ENCODE measurements at regions not wholly inside any gene's neighbourhood (a gene's known extent, or its start where the extent isn't known, plus 50 kb on each side); places are given as distances from the start of the nearest gene placed in this dataset.

- no peak for DNase-seq
These were observed 1540.6 kb upstream of the GBE1 start for GRCh38 chr3:83302091-83302490.

DNA sequence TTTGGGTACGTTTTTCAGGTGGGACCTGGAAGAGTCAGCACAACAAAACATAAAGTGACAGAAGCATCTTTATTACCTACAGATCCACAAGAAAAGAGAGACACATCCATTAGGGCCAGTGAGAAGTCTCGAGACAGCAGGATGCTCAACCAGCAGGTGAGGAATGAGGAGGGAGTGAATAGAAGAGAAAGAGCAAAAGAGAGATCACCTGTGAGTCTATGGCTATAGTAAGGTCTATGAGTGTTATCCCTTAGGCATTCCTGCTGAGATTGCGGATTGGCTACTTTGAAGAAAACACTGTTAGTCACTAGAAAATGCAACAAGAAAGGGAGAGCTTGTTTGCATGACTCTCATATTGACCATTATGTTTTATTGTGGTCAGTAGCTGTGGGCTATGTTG, 1556.2 kb upstream of the GBE1 start:
- DNase-seq = no peak

DNA sequence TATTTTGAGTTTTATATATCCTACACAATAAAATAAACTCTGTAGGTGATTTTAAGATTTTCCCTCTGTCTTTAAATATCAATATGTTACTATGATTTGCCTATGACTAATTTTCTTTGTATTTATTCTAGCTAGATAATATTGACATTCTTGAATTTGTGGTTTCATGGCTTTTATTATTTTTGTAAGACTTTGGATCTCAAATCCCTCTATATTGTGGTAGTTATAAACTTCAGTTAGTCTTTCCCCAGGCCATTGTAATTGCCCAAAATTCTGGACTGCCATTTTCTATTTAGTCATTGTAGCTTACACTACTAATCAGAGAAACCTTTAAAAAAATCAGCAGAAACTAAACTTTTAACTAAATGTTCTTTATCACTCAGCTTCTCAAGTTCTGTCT, 1559.3 kb upstream of the GBE1 start:
- DNase-seq = no peak

DNA sequence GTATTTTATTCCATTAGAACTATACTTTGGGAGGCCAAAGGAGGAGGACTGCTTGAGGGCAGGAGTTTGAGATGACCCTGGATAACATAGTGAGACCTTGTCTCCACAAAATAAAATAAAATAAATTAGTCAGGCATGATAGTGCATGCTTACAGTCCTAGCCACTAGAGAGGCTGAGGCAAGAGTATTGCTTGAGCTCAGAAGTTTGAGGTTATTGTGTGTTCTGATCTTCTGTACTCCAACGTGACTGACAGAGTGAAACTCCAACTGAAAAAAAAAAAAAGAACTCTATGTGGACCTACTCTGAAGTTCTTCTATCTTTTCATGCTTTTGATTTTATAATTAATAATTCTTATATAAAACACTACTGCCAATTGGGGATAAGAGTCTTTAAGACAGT, 1560.0 kb upstream of the GBE1 start:
- no peak for DNase-seq

DNA sequence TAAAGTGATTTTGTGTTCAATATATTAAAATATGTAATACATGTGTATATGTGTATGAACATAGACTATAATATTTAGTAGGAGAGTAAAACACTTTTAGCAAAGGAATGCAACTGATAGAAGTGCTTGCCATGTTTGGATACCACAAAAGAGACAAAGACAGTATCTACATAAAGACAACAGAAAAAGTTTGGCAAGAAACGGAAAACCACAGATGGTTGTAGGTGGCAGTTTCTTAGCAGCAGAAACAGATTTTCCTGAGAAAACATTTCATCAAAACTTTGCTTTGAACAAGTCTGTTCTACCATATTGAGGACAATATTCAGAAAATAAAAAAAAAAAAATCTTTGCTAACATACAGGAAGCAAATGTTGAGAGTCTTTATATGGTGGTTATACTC, 1560.4 kb upstream of the GBE1 start:
- no peak for DNase-seq

DNA sequence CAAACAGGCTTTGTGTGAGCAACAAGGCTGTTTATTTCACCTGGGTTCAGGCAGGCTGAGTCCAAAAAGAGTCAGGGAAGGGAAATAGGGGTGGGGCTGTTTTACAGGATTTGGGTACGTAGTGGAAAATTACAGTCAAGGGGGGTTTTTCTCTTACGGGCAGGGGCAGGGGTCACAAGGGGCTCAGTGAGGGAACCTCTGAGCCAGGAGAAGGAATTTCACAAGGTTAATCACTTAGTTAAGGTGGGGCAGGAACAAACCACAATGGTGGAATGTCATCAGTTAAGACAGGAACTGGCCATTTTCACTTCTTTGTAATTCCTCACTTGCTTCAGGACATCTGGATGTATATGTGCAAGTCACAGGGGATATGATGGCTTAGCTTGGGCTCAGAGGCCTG, 1592.8 kb upstream of the GBE1 start:
- no peak for DNase-seq

DNA sequence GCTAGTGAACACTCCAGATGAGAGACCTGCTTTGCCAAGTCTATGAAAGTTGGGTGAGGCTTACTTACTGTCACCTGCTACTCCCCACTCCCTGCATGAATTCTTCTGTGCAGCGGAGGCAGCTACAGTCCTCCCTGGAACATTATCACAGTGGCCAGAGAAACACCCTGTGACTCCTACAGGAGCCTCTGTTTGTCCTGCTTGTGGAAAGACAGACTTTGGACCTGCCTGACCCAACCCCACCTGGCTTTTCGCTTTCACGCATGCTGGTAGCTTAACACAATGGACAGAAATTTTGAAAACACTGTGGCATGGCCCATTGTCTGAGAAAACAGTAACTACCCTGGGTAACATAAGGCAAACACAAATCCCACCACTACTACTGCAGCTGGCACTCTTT, 1565.5 kb upstream of the CADM2 start:
- no peak for DNase-seq

DNA sequence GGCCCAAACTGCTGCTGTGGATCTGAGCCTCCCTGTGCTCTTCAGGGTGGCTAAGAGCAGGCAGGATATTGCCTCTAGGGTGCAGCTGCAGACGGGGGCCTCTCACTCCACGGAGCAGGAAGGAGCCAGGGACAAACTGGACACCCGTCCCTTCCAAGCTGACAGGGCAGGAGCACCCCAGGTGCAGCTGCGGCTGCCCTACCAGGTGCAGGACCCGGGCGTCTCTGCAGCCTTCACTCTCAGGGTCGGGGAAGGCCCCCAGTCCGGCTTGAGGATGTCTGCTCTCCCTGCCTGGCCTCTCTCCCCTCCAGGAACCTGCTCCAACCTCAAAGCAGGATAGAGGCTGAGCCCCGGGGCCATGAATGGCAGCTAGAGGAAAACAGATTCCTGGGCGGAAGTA, 1554.9 kb upstream of the CADM2 start:
- DNase-seq = no peak

DNA sequence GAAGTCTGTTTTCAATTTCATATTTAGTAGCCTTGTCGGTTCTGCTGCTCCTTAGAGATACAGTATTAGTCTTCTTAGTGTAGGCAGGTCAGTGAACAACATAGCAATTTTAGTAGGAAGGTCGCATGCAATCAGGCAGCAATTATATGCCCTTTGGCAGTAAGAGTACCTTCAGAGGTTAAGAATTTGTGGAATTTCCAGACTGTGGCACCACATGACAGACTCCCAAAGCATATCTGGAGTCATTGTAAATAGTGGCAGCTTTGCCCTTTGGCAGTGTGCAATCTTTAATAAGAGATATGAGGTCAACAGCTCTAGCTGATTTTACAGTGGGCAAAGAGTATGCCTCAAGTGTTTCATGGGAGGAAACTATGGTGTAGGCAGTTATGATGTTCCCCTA, 1532.5 kb upstream of the CADM2 start:
- DNase-seq = no peak

DNA sequence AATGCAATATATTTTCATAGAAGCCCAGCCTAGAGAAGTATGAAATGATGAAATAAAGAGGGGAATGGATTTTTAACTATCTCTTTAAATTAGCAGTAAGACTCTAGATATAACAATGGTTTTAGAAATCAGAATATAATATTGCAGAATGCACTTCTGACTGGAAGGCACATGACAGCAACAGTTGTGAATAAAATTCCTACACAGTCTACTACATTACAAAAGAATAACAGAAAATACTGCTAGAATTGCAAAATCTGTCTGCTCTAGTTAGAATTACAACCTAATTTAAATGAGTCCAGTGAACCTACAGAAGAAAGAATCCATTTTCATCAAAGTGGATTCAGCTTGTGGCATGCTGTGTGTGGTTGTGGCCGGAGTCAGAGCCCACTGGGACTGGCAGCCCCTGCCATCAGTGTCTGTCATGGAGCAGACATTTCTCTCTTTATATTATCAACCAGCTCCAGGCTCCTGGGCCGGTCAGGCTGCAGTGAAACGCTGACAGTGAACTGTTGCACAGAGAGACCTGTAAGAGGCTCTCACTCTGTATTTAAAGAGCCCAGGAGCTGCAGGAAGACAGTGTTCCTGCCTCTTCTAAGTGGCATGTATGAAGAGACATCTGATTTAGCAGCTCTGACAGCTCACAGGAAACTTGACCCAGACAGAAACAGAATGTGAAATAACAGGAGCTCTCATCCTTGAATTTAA, 1523.8 kb upstream of the CADM2 start:
- no peak for DNase-seq

DNA sequence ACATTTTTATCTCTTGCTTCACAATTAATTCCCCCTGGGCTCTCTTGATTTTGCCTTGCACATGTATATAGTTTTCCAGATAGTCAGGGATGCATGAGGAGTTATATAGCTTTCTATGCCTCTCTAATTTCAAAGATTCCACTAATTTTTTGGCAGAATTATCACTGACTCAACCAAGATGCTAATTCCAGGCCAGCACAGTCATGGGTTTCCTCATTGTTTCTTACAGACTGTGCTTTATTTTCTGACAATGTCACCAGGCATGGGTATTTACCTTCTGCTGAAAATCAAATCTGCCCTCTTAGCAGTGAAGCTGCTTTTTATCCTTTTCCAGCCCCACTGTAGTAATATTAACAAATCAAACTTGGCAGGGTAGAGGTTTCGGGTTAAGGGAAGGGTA, 1520.6 kb upstream of the CADM2 start:
- DNase-seq = no peak

DNA sequence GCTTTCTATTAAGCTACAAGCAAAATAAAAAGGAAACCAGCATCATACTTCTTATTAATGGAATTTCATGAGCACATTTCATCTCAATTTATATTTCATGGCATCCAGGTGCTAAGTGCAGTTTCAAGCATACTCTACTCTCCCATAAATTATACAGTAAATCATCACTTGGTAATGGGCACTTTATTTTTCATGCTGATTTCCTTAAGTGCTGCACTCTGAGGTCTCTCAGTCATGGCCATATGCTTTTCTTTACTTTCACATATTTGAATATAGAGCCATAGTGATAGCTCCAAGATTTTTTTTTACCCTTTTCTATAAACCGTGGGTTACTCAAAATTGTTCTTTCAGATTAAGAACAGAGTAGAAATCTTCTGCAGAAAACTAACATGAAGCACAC, 1505.7 kb upstream of the CADM2 start:
- no peak for DNase-seq

DNA sequence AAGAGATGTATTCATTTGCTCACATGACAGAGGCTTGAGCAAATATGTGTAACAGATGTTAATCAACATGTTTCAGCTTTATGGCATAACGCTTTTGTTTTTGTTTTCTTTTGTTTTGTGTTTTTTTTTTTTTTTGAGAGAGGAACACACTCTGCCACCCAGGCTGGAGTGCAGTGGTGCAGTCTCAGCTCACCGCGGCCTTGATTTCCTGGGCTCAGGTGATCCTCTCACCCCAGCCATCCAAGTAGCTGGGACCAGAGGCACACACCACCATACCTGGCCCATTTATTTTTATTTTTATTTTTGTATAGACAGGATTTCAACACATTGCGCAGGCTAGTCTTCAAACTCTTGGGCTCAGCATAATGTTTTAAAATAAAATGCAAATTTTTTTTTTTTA, 1504.4 kb upstream of the CADM2 start:
- no peak for DNase-seq

DNA sequence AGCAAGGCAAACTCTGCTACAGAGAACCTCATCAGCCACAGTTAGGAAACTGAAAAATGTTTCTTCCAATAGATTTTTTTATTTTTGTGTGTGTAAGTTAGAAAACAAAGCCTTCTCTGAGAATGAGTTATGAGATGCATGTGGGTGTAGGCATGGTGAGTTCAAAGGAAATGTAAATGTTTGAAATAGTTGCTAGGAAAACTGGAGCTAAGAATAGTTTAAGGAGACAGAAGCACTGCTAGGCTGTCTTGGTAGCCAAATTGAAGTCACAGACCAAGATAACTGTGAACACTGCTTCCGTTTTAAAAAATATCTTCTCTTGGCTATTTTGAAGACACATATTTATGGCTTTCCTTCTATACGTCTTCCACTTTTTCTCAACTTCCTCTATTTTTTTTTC, 1501.2 kb upstream of the CADM2 start:
- DNase-seq = no peak

DNA sequence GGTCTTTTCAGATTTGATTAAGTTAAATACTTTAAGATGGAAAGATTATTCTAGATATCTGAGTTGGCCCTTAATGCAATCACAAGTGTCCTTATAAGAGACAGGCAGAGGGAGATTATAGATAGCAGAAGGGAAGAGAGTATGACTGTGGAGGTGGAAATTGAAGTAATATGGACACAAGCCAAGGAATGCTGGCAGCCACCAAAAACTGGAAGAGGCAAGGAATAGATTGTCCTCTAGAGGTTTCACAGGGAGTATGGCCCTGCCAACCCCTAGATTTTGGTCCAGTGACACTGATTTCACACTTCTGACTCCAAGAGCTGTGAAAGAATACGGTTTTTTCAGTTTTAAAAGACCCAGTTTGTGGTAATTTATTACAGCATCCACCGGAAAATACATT, 1498.7 kb upstream of the CADM2 start:
- DNase-seq = no peak

- DNase-seq = no peak
These were observed 1497.4 kb upstream of the CADM2 start for GRCh38 chr3:83461411-83461810.

GRCh38 chr3:83477563-83477962, 1481.2 kb upstream of the CADM2 start:
- no peak for DNase-seq

DNA sequence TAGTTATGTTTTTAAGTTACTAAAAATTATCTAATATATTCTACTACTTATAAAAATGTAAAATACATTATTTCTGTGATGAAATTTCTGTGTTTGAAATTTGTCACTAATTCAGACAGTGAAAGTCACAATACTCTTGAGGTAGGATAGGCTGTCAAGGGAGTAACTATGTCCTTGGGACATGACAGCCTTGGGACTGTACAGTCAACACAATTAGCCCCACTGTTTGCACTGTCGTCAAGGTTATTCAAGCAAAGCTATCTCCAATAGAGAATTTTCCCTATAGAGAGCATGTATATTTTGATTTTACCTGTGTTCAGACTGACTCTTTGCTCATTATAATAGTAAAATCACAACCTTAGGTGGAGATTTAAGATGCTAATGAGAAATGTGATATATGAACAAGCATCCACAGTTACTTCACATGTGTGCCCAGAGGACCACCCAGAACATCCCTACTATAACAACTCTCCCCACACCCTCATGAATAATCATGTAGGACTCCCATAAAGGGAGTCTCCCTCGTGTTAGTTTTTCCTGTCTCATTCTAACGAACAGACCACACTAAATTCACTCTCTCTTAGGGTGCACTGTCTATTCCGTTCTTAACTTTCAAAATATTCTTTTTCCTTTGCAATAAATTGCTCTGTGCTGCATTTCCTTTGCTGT, 1476.3 kb upstream of the CADM2 start:
- DNase-seq = no peak

DNA sequence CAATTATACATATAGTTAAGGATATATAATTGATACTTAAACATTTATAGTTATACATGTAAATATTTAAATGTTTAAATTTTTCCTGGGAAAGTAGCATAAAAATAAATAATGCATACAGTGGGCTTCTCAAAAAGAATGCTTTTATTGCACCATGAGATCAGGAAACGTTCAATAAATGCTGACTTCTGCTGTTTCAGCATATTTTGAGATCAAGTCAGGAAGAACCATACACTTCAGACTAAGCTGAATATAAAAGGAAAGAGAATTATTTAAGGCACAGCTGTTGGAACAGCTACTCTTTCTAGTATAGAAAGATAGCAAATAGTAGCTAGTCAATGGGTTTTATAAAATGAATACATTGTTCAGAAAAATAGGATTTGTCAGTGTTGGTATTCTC, 1462.3 kb upstream of the CADM2 start:
- no peak for DNase-seq

DNA sequence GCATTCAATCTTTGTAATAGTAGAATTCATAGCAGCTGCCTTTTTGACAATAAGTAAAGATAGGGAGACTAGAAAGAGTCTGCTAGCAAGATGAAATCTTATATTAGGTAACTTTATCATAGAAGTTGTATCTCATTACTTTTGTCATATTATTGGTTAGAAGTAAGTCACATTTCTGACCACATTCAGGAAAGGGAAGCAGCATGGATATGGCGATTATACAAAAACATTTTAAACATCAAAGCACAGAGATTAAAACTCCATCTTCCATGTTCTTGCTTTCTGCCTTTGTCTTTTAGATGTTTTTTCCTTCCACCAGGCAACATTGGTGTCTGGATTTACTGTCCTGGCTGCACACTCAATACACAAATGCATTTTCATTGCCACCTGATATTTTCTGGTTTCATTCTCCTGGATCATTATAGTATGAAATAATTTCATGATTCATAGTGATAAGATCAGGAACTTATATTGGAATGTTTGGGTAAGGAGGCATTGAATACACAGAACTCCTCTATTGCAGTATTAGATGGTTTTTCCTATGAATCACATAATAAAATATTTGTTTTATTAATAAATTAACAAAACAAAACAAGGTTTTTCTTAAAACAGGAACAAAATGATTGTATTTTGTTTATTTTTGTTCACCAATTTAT, 1460.3 kb upstream of the CADM2 start:
- DNase-seq = no peak

DNA sequence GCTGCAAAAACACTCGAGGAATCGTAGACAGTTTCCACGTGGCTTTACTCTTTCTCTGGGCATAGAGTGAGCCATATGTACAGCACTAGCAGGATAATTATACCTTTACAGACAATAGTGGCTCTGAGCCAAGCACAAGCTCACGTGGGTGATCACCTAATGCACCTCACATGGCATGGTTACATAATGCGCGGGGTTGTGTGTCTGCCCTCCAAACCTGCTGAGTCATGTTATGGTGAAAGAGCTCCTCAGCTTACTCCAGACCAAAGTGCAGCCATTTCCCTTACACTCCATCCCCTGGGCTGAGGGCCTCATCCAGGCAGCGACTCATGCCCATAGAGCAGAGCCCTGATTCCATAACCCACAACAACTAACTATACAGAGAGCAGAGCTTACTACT, 1458.4 kb upstream of the CADM2 start:
- no peak for DNase-seq

GRCh38 chr3:83500931-83501330, 1457.9 kb upstream of the CADM2 start:
- no peak for DNase-seq

DNA sequence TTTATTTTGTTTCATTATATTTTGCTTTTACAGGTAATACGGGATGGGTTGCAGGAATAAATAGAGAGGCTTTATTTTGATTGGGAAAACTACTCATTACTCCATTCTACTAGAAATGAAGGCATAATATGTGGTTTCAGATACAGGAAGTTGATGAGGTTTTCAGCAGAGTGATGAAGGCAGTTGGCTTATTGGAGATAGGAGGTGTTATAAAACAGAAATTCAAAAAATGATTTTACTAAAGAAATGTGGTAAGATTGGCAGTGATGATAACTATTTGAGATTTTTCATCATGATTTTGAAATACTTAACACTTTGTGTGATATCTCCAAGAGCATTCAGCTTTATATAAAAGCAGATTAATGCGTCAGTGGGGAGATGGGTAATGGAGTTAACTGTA, 1445.7 kb upstream of the CADM2 start:
- DNase-seq = no peak

GRCh38 chr3:83513677-83514076, 1445.1 kb upstream of the CADM2 start:
- DNase-seq = no peak

Measured in NCI-H2081 treated with DMSO at 0.1 percent for 48 hours (cell line).